RCC 7860 (cell line): ENCODE measurements at regions not wholly inside any gene's neighbourhood (a gene's known extent, or its start where the extent isn't known, plus 50 kb on each side); places are given as distances from the start of the nearest gene placed in this dataset.
"Not testable (repeated sequence)": the region's sequence is repeated elsewhere in the genome, so short reads cannot be mapped to it uniquely, and the experiment has no call there.

Source experiments
- DNase-seq: peaks from one replicate; pipeline ENCODE4 v3.0.0-alpha.2; 2015; ENCODE audit warnings: low spot score
- FAIRE-seq: peaks from 2 replicates; lab custom pipeline; 2012; peaks lifted over from hg19 to GRCh38; lab: Jason Lieb, UNC

GRCh38 chrX:79511799-79512198, 144.7 kb upstream of the ITM2A start:
- FAIRE-seq: no peak
- DNase-seq: no peak

GRCh38 chrX:79506001-79506400, 138.9 kb upstream of the ITM2A start:
- FAIRE-seq (no peak), DNase-seq (no peak)

GRCh38 chrX:79482686-79483085, 115.6 kb upstream of the ITM2A start:
- DNase-seq: no peak
- no peak for FAIRE-seq

- DNase-seq (no peak), FAIRE-seq (no peak)
Measured at GRCh38 chrX:79477691-79478090, 110.6 kb upstream of the ITM2A start.

- FAIRE-seq: no peak
- DNase-seq: no peak
Measured at GRCh38 chrX:79466636-79467035, 99.5 kb upstream of the ITM2A start.

- no peak for DNase-seq
- no peak for FAIRE-seq
Measured at GRCh38 chrX:79462458-79462857, 95.3 kb upstream of the ITM2A start.

- DNase-seq, FAIRE-seq: not testable (repeated sequence)
Measured at GRCh38 chrX:79456593-79456992, 89.5 kb upstream of the ITM2A start.

GRCh38 chrX:79452881-79453280, 85.7 kb upstream of the ITM2A start:
- FAIRE-seq: no peak
- no peak for DNase-seq

GRCh38 chrX:79444694-79445210, 77.6 kb upstream of the ITM2A start:
- FAIRE-seq (no peak), DNase-seq (no peak)

GRCh38 chrX:79443121-79443520, 76.0 kb upstream of the ITM2A start:
- no peak for DNase-seq
- FAIRE-seq: no peak

- DNase-seq: no peak
- FAIRE-seq: no peak
Measured at GRCh38 chrX:79440336-79440735, 73.2 kb upstream of the ITM2A start.
